ENCODE measurements at regions not wholly inside any gene's neighbourhood (a gene's known extent, or its start where the extent isn't known, plus 50 kb on each side); places are given as distances from the start of the nearest gene placed in this dataset.

GRCh38 chrX:131747173-131747572, 203.3 kb downstream of the OR13H1 start:
- H3K27ac Mint-ChIP-seq, result no peak overlapping the region
- peak overlapping the region in 1 of 2 donors; percentile 90 for H3K4me3 Mint-ChIP-seq
- no peaks in the 10 kb centered on the region for H3K9me3 Mint-ChIP-seq
- H3K27me3 Mint-ChIP-seq (ENCODE audit: low read depth), result no peaks in the 10 kb centered on the region
- H3K36me3 Mint-ChIP-seq (ENCODE audit: insufficient read depth in 2 of 2), result peaks cover 0 to 2% of the 10 kb centered on the region in 2 donors
- ATAC-seq (replicated peaks in 1 of 2) (peak in 1 of 2 donors; percentile 83), DNase-seq (peak in 1 of 2 donors; percentile 71)
- H3K4me1 Mint-ChIP-seq (ENCODE audit: low read depth), result peaks cover 7% of the 10 kb centered on the region

DNA sequence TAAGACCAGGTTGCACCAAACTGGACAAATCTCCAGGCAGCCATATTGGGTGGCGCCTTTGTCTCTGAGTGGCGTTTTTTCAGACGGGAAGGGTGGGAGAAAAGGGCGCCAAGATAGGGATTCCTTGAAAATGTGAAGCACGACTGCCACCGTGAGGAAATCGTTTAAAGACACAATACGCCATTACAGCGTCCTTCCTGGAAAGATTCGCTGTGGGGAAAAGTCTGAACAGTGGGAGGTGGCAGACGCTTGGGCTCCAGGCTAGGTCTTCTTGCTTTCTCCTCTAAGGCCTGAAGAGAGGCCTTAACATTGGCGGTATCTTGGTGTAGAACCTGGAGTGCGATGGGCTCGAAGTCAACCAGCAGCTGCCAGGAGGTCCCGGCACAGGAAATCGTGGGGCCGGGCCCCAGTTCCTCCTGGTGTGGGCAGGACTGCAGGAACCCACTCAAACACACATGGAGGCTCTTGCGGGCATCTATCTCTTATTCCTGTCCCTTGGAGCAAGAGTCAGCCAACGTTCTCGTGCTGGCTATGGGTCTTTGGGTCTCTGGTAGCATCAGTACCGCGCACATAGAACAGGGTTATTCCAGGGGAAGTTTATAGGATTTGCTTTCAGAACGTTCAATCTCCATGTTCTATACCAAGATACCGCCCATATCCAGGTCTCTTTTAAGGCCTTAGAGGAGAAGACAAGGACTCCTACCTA, 208.8 kb downstream of the OR13H1 start:
- Mint-ChIP-seq H3K36me3 (ENCODE audit: insufficient read depth in 2 of 2) (peaks cover 2 to 4% of the 10 kb centered on the region in 2 donors), H3K4me1 (ENCODE audit: low read depth) (peaks cover 11% of the 10 kb centered on the region), H3K27ac (no peak overlapping the region), H3K4me3 (peak overlapping the region in 1 of 2 donors; percentile 80), H3K9me3 (no peaks in the 10 kb centered on the region), H3K27me3 (ENCODE audit: low read depth) (no peaks in the 10 kb centered on the region)
- ATAC-seq (replicated peaks in 1 of 2) (peak in 1 of 2 donors; percentile 75), DNase-seq (peak in 1 of 2 donors; percentile 79)

- Mint-ChIP-seq H3K27ac (no peak overlapping the region), H3K27me3 (ENCODE audit: low read depth) (peaks cover 5% of the 10 kb centered on the region), H3K36me3 (ENCODE audit: insufficient read depth in 2 of 2) (peaks cover 0 to 7% of the 10 kb centered on the region in 2 donors), H3K4me1 (ENCODE audit: low read depth) (peaks cover 14% of the 10 kb centered on the region), H3K9me3 (no peaks in the 10 kb centered on the region), H3K4me3 (peak overlapping the region in 1 of 2 donors; percentile 86)
- peak in 1 of 2 donors; percentile 64 for DNase-seq
- ATAC-seq (replicated peaks in 1 of 2), result peak in 1 of 2 donors; percentile 52
Measured at GRCh38 chrX:131762802-131763234, 218.9 kb downstream of the OR13H1 start.

DNA sequence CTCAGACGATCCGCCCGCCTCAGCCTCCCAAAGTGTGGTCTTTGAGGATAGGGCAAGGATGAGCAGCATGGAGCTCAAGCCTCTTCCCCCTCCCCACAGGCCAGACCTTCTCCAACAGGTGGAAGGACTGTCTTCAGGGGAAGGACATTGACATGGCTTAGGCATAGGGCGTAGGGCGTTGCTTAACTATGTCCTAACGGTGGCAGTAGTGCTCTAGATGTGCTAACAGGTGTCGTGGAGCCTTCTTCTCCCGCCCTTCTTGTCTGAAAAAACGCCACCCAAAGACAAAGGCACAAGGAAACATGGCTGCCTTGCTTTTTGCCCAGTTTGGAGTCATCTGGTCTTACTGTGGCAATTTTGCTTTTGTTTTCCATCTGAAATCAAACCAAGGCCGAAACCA, 219.8 kb downstream of the OR13H1 start:
- H3K4me1 Mint-ChIP-seq (ENCODE audit: low read depth), result peaks cover 18% of the 10 kb centered on the region
- H3K27me3 Mint-ChIP-seq (ENCODE audit: low read depth), result peaks cover 5% of the 10 kb centered on the region
- ATAC-seq (replicated peaks in 1 of 2) (peak in 1 of 2 donors; percentile 87), DNase-seq (peak in 1 of 2 donors; percentile 82)
- H3K4me3 Mint-ChIP-seq, result peak overlapping the region in 1 of 2 donors; percentile 86
- H3K36me3 Mint-ChIP-seq (ENCODE audit: insufficient read depth in 2 of 2), result peaks cover 2 to 11% of the 10 kb centered on the region in 2 donors
- no peak overlapping the region for H3K27ac Mint-ChIP-seq
- H3K9me3 Mint-ChIP-seq, result no peaks in the 10 kb centered on the region

- ATAC-seq (replicated peaks in 1 of 2), result peak in 1 of 2 donors; percentile 33
- Mint-ChIP-seq H3K4me3 (peak overlapping the region in 1 of 2 donors; percentile 30), H3K27ac (no peak overlapping the region), H3K4me1 (ENCODE audit: low read depth) (peaks cover 18% of the 10 kb centered on the region), H3K36me3 (ENCODE audit: insufficient read depth in 2 of 2) (peaks cover 2 to 11% of the 10 kb centered on the region in 2 donors), H3K27me3 (ENCODE audit: low read depth) (peaks cover 5% of the 10 kb centered on the region), H3K9me3 (no peaks in the 10 kb centered on the region)
- no peak for DNase-seq
Measured at GRCh38 chrX:131764216-131764615, 220.3 kb downstream of the OR13H1 start.

GRCh38 chrX:131778269-131779218, 234.7 kb downstream of the OR13H1 start:
- Mint-ChIP-seq H3K4me1 (ENCODE audit: low read depth) (peaks cover 4% of the 10 kb centered on the region), H3K9me3 (no peaks in the 10 kb centered on the region), H3K36me3 (ENCODE audit: insufficient read depth in 2 of 2) (no peaks in the 10 kb centered on the region), H3K27me3 (ENCODE audit: low read depth) (peaks cover 18% of the 10 kb centered on the region), H3K4me3 (peak overlapping the region in 1 of 2 donors; percentile 78), H3K27ac (no peak overlapping the region)
- peak in 1 of 2 donors; percentile 80 for ATAC-seq (replicated peaks in 1 of 2)
- peak in 1 of 2 donors; percentile 72 for DNase-seq

DNA sequence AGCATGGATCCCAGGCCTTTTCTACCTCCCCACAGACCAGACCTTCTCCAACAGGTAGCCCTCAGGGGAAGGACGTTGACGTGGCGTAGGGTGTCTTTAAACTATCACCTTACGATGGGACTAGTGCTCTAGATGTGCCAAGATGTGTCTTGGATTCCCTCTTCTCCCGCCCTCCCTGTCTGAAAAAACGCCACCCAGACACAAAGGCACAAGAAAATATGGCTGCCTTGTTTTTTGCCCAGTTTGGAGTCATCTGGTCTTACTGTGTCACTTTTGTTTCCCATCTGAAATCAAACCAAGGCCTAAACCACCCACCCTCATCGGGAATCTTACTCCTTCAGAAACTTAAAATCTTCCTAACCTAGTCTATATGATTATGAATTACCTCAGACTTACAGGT, 235.4 kb downstream of the OR13H1 start:
- DNase-seq (no peak), ATAC-seq (replicated peaks in 1 of 2) (no peak)
- Mint-ChIP-seq H3K4me3 (peak overlapping the region in 1 of 2 donors; percentile 78), H3K36me3 (ENCODE audit: insufficient read depth in 2 of 2) (peaks cover 0 to 3% of the 10 kb centered on the region in 2 donors), H3K9me3 (no peaks in the 10 kb centered on the region), H3K4me1 (ENCODE audit: low read depth) (peaks cover 10% of the 10 kb centered on the region), H3K27ac (no peak overlapping the region), H3K27me3 (ENCODE audit: low read depth) (peaks cover 13% of the 10 kb centered on the region)

GRCh38 chrX:131779741-131780140, 235.9 kb downstream of the OR13H1 start:
- H3K4me3 Mint-ChIP-seq, result peak overlapping the region in 1 of 2 donors; percentile 78
- peaks cover 0 to 3% of the 10 kb centered on the region in 2 donors for H3K36me3 Mint-ChIP-seq (ENCODE audit: insufficient read depth in 2 of 2)

GRCh38 chrX:131782646-131783045, 238.8 kb downstream of the OR13H1 start:
- Mint-ChIP-seq H3K9me3 (no peaks in the 10 kb centered on the region), H3K27me3 (ENCODE audit: low read depth) (no peaks in the 10 kb centered on the region), H3K36me3 (ENCODE audit: insufficient read depth in 2 of 2) (peaks cover 0 to 3% of the 10 kb centered on the region in 2 donors), H3K27ac (no peak overlapping the region), H3K4me3 (no peak overlapping the region), H3K4me1 (ENCODE audit: low read depth) (peaks cover 10% of the 10 kb centered on the region)
- ATAC-seq (replicated peaks in 1 of 2), result no peak
- DNase-seq, result no peak

More at GRCh38 chrX:131779741-131780140, 235.9 kb downstream of the OR13H1 start:
- DNase-seq (no peak), ATAC-seq (replicated peaks in 1 of 2) (no peak)
- Mint-ChIP-seq H3K27ac (no peak overlapping the region), H3K4me1 (ENCODE audit: low read depth) (peaks cover 10% of the 10 kb centered on the region), H3K27me3 (ENCODE audit: low read depth) (peaks cover 9% of the 10 kb centered on the region), H3K9me3 (no peaks in the 10 kb centered on the region)

DNA sequence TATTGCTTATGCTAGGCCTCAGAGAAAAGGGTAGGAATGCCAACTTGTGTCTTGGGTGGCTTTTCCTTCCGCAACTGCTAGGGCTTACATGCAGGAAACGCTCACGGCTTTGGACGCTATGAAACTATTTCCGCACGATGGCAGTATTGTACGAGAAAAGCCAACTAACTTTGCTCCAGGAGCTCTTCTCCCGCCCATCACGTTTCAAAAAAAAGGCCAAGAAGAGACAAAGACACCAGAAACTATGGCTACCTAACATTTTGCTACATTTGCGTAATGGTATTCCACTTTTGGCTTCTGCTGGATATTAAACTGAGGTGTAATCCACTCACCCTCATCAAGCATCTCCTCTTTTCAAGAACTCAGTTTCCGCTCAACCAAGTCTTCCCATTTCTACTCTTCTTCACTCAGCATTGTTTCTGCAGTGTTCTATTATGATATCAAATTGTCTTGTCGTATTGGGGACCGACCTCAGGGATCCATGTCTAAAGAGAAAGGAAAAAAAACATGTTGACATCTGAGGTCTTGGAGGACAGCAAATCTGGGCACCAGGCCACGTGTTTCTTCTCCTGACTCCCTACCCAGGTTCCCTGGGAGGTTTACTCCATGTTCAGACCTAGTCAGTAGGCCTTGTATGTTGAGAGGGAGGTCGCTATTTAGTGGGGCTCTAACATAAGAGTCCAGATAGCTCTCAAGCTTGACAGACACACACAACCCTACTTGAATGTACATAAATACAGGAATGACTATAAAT, 239.4 kb upstream of the STK26 start:
- H3K27ac Mint-ChIP-seq, result no peak overlapping the region
- ATAC-seq (replicated peaks in 1 of 2), result peak in 1 of 2 donors; percentile 61
- H3K4me3 Mint-ChIP-seq, result peak overlapping the region in 1 of 2 donors; percentile 79

DNA sequence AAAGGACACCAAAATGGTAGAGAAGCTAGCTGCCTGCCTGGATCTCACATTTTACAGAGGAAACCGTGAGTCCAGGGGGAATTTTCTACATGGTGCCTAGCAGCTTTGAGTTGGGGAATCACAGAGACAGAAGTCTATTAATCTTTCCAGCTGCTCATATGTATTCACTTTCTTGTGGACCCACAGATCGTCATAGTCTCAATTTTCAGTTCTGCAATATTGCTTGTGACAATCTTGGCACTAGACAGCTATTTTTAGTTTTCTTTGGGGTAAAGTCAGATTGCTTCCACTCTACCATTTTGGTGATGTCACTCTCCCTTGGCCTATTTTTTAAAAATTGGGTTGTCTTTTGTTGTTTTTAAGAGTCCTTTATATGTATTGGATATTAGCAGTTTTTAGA, 233.4 kb upstream of the STK26 start:
- no peak for ATAC-seq (replicated peaks in 1 of 2)
- Mint-ChIP-seq H3K27me3 (ENCODE audit: low read depth) (peaks cover 22% of the 10 kb centered on the region), H3K4me3 (no peak overlapping the region), H3K36me3 (ENCODE audit: insufficient read depth in 2 of 2) (peaks cover 2 to 7% of the 10 kb centered on the region in 2 donors), H3K27ac (no peak overlapping the region), H3K4me1 (ENCODE audit: low read depth) (peaks cover 15% of the 10 kb centered on the region), H3K9me3 (no peaks in the 10 kb centered on the region)
- no peak for DNase-seq

More for the DNA sequence above, 239.4 kb upstream of the STK26 start:
- H3K4me1 Mint-ChIP-seq (ENCODE audit: low read depth), result peaks cover 10% of the 10 kb centered on the region
- peak in 1 of 2 donors; percentile 79 for DNase-seq
- H3K9me3 Mint-ChIP-seq, result no peaks in the 10 kb centered on the region
- H3K36me3 Mint-ChIP-seq (ENCODE audit: insufficient read depth in 2 of 2), result peaks cover 0 to 3% of the 10 kb centered on the region in 2 donors
- peaks cover 7% of the 10 kb centered on the region for H3K27me3 Mint-ChIP-seq (ENCODE audit: low read depth)

GRCh38 chrX:131791608-131792355, 231.3 kb upstream of the STK26 start:
- Mint-ChIP-seq H3K27ac (no peak overlapping the region), H3K4me1 (ENCODE audit: low read depth) (peaks cover 15% of the 10 kb centered on the region), H3K4me3 (peak overlapping the region in 1 of 2 donors; percentile 93), H3K9me3 (no peaks in the 10 kb centered on the region), H3K36me3 (ENCODE audit: insufficient read depth in 2 of 2) (peaks cover 2 to 7% of the 10 kb centered on the region in 2 donors), H3K27me3 (ENCODE audit: low read depth) (peaks cover 29% of the 10 kb centered on the region)
- ATAC-seq (replicated peaks in 1 of 2), result no peak
- DNase-seq, result no peak
